GM18520 (cell line): ENCODE measurements at regions not wholly inside any gene's neighbourhood (a gene's known extent, or its start where the extent isn't known, plus 50 kb on each side); places are given as distances from the start of the nearest gene placed in this dataset.

ENCODE experiments used
- ATAC-seq: cut with Tn5 transposase; IDR thresholded peaks from one replicate; pipeline ENCODE4 v1.9.1; 2021; ENCODE audit not compliant: unreplicated experiment

GRCh38 chr6:154561750-154562149 lies 51.3 kb upstream of the CNKSR3 start:
- ATAC-seq, result no peak

DNA sequence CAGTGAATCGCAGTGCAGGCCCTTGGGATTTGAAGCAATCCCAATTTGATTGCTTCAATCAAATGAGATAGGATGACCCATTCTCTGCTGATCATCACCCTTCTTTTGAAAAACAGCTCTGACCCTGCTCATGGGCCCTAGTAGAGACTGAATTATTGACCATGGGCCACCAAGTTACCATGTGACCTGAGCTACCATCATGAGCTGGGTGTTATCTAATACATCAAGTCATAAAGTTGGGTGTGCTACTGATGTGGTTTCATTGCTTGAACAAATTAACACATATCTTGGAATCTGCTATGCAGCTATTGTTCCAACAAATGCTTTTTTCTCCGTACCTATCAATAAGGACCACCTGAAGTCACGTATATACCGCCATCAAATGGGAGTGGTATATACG lies 54.8 kb upstream of the CNKSR3 start:
- ATAC-seq, result no peak

DNA sequence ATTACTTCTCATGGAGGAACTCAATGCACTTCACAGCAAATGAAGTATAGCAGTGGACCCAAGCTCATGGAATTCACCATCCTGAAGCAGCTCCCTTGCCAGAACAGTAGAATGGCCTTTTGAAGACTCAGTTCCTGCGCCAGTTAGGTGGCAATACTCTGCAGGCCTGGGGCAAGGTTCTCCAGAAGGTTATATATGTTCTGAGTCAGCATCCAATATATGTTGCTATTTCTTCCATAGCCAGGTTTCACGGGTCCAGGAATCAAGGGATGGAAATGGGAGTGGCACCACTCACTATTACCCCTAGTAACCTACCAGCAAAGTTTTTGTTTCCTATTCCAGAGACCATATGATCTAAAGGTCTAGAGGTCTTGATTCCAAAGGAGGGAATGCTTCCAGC lies 56.4 kb upstream of the CNKSR3 start:
- ATAC-seq, result no peak

GRCh38 chr6:154567695-154568220 lies 57.3 kb upstream of the CNKSR3 start:
- ATAC-seq, result no peak

DNA sequence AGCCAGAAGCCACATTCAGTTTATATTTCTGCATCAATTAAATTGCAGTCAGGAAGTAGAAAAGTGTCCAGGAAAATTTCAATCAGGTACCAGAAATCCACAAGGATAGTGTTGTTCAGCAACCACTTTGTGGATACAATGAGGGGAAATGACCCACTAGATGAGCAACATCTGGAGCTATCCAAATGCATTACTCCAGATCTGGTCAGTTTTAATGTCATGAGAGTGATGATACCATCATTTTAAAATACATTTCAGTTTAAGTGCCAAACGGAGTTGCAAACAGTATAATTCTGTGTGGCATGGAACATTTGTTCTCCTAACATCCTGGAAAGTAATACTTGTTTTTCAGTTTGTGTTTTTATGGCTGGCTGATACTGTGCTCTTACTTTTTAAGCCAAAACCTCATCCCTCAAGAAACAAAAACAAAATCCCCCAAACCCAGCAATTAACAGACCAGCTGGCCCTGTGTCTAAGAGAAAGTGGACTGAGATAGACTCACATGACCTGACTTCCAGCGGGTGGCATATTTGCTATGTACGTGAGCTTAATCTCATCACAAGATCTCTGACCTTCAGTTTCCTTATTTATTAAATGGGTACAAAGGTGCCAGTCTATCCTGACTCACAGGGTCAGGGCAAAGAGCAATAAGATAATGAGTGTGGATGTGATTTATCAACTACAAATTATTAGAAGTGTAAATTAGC lies 58.8 kb upstream of the CNKSR3 start:
- no peak for ATAC-seq

DNA sequence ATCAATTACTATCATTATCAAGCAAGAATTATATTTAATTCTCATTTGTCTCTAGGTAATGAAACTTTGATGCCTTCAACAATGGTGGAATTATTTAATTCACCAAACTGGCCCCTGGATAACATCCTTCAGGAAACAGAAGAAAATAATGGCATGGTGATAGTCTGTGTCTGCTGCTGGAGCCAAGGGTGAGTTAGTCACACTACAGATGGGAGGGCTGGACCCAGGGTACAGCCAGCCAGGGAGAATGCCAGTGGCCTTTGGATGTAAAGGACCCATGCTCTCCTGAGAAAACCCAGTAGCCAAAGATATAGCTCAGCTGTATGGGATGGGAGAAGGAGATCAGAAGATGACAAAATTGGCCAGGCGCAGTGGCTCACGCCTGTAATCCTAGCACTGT lies 60.0 kb upstream of the CNKSR3 start:
- no peak for ATAC-seq

- ATAC-seq, result no peak
Observed at GRCh38 chr6:154572556-154572955, 62.1 kb upstream of the CNKSR3 start.

GRCh38 chr6:154578004-154578559 lies 67.6 kb upstream of the CNKSR3 start:
- ATAC-seq, result no peak

DNA sequence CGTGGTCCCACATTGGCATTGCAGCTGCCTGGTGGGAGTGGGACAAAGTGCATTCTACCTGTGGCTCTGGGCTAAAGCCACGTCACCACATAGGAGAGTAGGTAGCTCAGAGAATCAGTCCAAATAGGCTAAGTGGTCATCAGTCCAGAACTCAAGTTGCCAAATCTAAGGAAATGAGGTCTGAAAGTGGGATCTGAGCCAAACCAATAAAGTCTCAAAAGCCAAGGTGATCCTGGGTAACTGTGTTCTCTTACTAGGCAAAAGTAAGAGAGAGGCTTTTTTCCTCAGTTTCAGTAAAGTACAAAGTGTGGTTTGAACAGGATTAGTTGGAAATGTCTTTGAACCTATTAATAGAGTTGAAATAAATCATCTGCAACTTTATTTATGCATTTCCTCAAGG lies 68.6 kb upstream of the CNKSR3 start:
- ATAC-seq, result no peak

DNA sequence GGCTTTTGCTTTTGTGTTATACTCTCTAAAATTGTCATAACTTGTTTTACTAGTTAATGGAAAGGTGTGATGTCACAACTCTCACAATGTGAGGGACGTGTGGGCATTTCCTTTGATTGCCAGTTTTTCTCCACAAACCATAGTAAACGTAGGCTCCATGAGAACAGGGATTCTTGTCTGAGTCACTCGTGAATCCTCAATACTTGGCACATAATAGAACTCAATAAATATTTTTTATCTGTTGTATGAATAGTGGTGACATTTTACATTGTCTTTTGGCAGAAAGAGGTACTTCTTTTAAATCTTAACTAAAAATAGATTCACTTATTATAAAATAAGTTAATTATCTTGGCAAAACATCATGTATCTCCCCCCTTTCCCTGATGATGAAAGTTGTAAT lies 69.0 kb upstream of the CNKSR3 start:
- ATAC-seq, result no peak

- ATAC-seq, result no peak
Observed at GRCh38 chr6:154580397-154581135, 70.1 kb upstream of the CNKSR3 start.

DNA sequence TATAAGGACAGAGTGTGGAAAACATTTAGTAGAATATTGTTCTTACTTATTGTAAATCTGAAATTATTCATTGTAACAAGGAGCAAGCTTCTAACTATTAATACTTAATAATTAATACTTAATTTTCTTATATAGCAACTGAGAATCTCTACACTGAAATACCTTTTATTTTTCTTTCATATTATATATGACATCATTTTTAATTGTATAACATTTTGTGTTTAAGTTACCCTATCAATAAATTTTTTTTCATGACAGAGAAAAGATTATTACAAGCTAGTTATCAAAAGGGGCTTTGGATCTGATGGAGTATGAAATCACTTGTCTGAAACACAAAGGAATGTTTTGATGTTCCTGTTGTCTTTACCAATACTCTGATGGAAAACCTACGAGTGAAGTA lies 72.2 kb upstream of the CNKSR3 start:
- ATAC-seq, result no peak

DNA sequence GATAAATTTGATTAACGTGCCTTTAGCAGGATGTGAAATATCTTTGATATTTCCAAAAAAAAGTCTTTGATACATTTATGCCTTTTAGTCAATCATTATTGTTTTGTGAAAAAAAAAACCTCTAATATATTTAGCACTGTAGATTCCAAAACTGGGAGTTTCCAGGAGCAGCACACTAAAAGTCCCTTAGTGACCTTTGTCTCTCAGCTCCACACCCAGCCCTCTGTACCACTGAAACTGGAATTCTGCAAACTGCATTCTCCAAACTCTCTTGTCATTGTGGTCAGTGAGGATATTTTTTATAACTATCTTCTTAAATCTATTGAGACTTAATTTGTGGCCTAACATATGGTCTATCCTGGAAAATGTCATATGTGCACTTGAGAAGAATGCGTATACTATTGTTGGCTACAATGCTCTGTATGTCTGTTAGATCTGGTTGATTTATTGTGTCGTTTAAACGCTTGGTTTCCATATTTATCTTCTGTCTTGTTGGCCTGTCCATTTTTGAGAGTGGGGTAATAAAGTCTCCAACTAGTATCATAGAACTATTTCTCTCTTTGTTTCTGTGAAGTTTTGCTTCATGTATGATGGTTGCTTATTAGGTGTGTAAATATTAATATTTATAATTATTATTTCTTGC lies 73.2 kb upstream of the CNKSR3 start:
- ATAC-seq, result no peak

DNA sequence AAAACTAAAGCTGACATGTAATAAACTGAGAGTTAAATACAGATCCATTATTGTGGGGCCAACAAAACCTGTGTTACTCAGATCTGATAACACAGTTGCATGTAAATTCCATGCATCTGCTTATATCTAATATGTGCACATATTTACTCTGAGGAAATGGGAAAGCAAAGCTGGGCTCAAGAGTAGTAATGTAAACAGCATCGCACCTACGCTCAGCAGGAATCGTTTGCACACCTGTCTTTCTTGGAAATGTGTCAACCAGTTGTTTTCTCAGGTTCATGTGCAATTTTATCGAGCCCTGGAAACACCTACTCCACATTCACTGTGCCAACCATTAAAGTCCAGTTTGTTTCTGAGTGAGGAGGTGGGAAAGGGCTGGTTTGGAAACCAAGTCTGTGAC lies 80.3 kb upstream of the CNKSR3 start:
- ATAC-seq, result no peak

GRCh38 chr6:154591234-154591633 lies 80.7 kb upstream of the CNKSR3 start:
- ATAC-seq, result no peak

- ATAC-seq, result no peak
Observed at GRCh38 chr6:154592199-154592860, 81.8 kb upstream of the CNKSR3 start.

- ATAC-seq, result no peak
Observed at GRCh38 chr6:154593122-154593521, 82.6 kb upstream of the CNKSR3 start.

- ATAC-seq, result no peak
Observed at GRCh38 chr6:154594496-154595198, 84.2 kb upstream of the CNKSR3 start.

DNA sequence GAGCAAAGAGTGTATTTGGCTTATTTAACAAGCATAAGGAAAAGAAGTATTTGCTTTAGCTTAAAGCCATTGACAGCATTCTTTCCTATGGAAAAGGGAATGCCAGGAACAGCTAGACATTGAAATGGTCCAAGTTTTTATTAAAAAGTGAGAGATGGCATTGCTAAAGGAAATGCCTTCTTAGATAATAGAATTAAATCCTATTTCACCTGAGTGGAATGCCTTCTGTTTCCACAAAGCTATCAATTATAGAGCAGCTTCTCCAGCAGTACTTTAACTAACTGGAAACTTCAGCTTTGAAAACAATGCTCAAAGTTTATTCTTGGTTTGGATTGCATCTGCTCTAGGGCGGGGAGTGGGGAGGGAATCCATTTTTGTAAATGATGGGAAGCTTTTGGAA lies 85.1 kb upstream of the CNKSR3 start:
- ATAC-seq, result no peak

DNA sequence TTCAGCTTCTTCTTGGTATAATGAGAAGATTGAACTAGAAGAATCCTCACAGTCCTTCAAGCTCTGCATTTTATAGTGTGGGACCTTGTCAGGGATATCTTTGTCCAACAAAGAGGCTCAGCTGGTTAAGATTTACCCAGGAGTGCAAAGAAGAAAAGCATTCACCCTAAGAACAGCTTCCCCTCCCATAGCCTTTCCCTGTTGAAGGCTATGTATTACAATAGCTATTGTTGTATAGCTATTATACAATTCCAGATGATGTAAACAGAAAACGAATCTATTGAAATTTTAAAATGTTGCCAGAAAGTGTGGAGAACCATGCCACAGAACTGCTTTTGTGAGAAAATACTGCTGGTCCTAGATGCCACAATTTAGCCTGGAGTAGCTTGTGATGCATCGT lies 85.5 kb upstream of the CNKSR3 start:
- no peak for ATAC-seq

DNA sequence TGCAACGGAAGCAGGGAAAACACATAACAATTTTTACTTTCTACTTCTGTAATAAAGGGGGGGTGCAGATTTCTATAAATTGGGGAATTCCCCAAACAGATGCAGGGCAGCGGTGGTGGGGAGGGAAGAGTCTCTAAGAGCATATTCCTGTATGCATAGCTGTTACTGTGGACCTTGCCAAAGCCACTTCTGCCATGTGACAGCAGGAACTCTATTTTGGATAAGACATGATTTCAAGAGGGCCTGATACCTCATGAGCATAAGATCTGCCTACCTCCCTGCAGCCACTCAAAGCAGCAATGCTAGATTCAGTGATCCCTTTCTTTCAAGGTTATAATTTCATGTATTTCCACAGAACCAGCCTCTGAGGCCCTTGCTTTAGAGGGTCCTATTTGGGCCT lies 86.2 kb upstream of the CNKSR3 start:
- ATAC-seq, result no peak
